ENCODE measurements at regions not wholly inside any gene's neighbourhood (a gene's known extent, or its start where the extent isn't known, plus 50 kb on each side); places are given as distances from the start of the nearest gene placed in this dataset.
A peak's percentile ranks its signal among the peaks of the same experiment; 100 is the strongest.

- DNase-seq (ENCODE audit: low read depth) = no peak
- no peak for TF ChIP-seq POLR2A (IDR thresholded peaks at IDR 0.05; ENCODE audit: extremely low read depth, insufficient read length)
- TF ChIP-seq MAX (IDR thresholded peaks at IDR 0.05; ENCODE audit: low read depth, low read length) = no peak
- no peak for TF ChIP-seq MYC (IDR thresholded peaks at IDR 0.05; ENCODE audit: low read depth, low read length)
- no peak for TF ChIP-seq CTCF (IDR thresholded peaks at IDR 0.05; ENCODE audit: low read depth, low read length)
- H3K4me3 ChIP-seq (ENCODE audit: low read depth, low read length) = no peak overlapping the region
Measured at GRCh38 chr20:19120011-19120410, 92.4 kb upstream of the SLC24A3 start.

GRCh38 chr20:19120569-19120968 lies 91.9 kb upstream of the SLC24A3 start:
- DNase-seq (ENCODE audit: low read depth) = no peak
- H3K4me3 ChIP-seq (ENCODE audit: low read depth, low read length) = no peak overlapping the region
- TF ChIP-seq CTCF (IDR thresholded peaks at IDR 0.05; ENCODE audit: low read depth, low read length) (no peak), MYC (IDR thresholded peaks at IDR 0.05; ENCODE audit: low read depth, low read length) (no peak), MAX (IDR thresholded peaks at IDR 0.05; ENCODE audit: low read depth, low read length) (no peak), POLR2A (IDR thresholded peaks at IDR 0.05; ENCODE audit: extremely low read depth, insufficient read length) (no peak)

- TF ChIP-seq MYC (IDR thresholded peaks at IDR 0.05; ENCODE audit: low read depth, low read length) (no peak), MAX (IDR thresholded peaks at IDR 0.05; ENCODE audit: low read depth, low read length) (no peak), CTCF (IDR thresholded peaks at IDR 0.05; ENCODE audit: low read depth, low read length) (no peak), POLR2A (IDR thresholded peaks at IDR 0.05; ENCODE audit: extremely low read depth, insufficient read length) (no peak)
- DNase-seq (ENCODE audit: low read depth) = peak; percentile 19
- no peak overlapping the region for H3K4me3 ChIP-seq (ENCODE audit: low read depth, low read length)
Measured at GRCh38 chr20:19121463-19121862, 91.0 kb upstream of the SLC24A3 start.

DNA sequence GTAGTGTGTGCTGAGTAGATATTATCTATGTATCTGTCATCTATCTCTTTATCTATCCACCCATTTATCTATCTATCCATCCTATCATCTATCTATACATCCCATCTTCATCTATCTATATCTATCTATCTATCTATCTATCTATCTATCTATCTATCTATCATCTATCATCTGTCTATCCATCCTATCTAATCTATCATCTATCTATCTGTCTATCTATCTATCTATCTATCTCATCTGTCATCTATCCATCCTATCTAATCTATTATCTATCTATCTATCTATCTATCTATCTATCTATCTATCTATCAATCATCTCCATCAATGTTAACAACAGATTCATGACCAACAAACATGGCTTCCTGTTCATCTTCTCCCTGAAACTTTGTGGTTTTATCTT lies 90.5 kb upstream of the SLC24A3 start:
- H3K4me3 ChIP-seq (ENCODE audit: low read depth, low read length) = no peak overlapping the region
- DNase-seq (ENCODE audit: low read depth) = no peak
- TF ChIP-seq MYC (IDR thresholded peaks at IDR 0.05; ENCODE audit: low read depth, low read length) (no peak), CTCF (IDR thresholded peaks at IDR 0.05; ENCODE audit: low read depth, low read length) (no peak), POLR2A (IDR thresholded peaks at IDR 0.05; ENCODE audit: extremely low read depth, insufficient read length) (no peak), MAX (IDR thresholded peaks at IDR 0.05; ENCODE audit: low read depth, low read length) (no peak)

GRCh38 chr20:19122395-19122794 lies 90.0 kb upstream of the SLC24A3 start:
- H3K4me3 ChIP-seq (ENCODE audit: low read depth, low read length) = no peak overlapping the region
- no peak for DNase-seq (ENCODE audit: low read depth)
- TF ChIP-seq MAX (IDR thresholded peaks at IDR 0.05; ENCODE audit: low read depth, low read length) = no peak
- TF ChIP-seq CTCF (IDR thresholded peaks at IDR 0.05; ENCODE audit: low read depth, low read length) = no peak

DNA sequence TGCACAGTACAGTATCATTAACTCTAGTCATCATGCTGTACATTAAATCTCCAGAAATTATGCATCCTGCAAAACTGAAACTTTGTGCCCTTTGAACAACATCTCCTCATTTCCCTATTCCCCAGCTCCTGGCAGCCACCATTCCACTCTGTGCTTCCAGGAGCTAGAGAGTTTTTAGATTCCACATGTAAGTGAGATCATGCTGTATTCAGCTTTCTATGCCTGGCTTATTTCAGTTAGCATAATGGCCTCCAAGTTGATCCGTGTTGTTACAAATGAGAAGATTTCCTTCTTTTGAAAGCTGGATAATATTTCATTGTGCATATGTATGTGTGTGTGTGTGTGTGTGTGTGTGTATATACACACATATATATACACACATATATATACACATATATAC lies 86.9 kb upstream of the SLC24A3 start:
- TF ChIP-seq POLR2A (IDR thresholded peaks at IDR 0.05; ENCODE audit: extremely low read depth, insufficient read length) (no peak), CTCF (IDR thresholded peaks at IDR 0.05; ENCODE audit: low read depth, low read length) (no peak), MAX (IDR thresholded peaks at IDR 0.05; ENCODE audit: low read depth, low read length) (no peak), MYC (IDR thresholded peaks at IDR 0.05; ENCODE audit: low read depth, low read length) (no peak)
- no peak overlapping the region for H3K4me3 ChIP-seq (ENCODE audit: low read depth, low read length)
- DNase-seq (ENCODE audit: low read depth) = no peak

All from NB4 (cell line).